ENCODE measurements at regions not wholly inside any gene's neighbourhood (a gene's known extent, or its start where the extent isn't known, plus 50 kb on each side); places are given as distances from the start of the nearest gene placed in this dataset.

- H3K9me2 ChIP-seq (replicated peaks; ENCODE audit: low read length) = no peaks in the 10 kb centered on the region
- ChIA-PET POLR2A (ENCODE audit: unreplicated experiment) (no interaction called here), CTCF (no interaction called here)
Observed at GRCh38 chr2:128404709-128405466, 86.2 kb upstream of the HS6ST1 start.

GRCh38 chr2:128405467-128405900 lies 86.8 kb upstream of the HS6ST1 start:
- CTCF ChIA-PET = no interaction called here
- H3K9me3 ChIP-seq (ENCODE audit: low read length) = no peaks in the 10 kb centered on the region
- BruUV-seq (replicated peaks) = no TSS peak
- H3K4me1 ChIP-seq (ENCODE audit: insufficient read depth, low read length) = peaks cover 10% of the 10 kb centered on the region
- no peaks in the 10 kb centered on the region for H3K36me3 ChIP-seq (ENCODE audit: low read depth, low read length)
- no peaks in the 10 kb centered on the region for H4K20me1 ChIP-seq (ENCODE audit: low read length)
- no peak for ATAC-seq
- H3K79me2 ChIP-seq (ENCODE audit: low read length) = no peaks in the 10 kb centered on the region
- no peaks in the 10 kb centered on the region for H3K9me2 ChIP-seq (replicated peaks; ENCODE audit: low read length)
- H3K4me3 ChIP-seq (ENCODE audit: low read length) = no peak overlapping the region
- POLR2A ChIA-PET (ENCODE audit: unreplicated experiment) = no interaction called here
- DNase-seq = no peak
- H3K27me3 ChIP-seq (ENCODE audit: low read length) = no peaks in the 10 kb centered on the region
- H3K4me2 ChIP-seq (ENCODE audit: low read length) = no peak overlapping the region
- no peaks in the 10 kb centered on the region for H3F3A ChIP-seq (ENCODE audit: low read length, unreplicated experiment)
- intact Hi-C loops (cut with micrococcal nuclease) = no loop called here
- H3K9ac ChIP-seq (ENCODE audit: low read length) = no peak overlapping the region
- H2AFZ ChIP-seq (ENCODE audit: low read length) = no peak overlapping the region
- TF ChIP-seq CTCF (conservative IDR thresholded peaks at IDR 0.05; ENCODE audit: low read depth, low read length) (no peak), EZH2phosphoT487 (IDR thresholded peaks at IDR 0.05; ENCODE audit: borderline replicate concordance, low read length) (no peak), EZH2 (IDR thresholded peaks at IDR 0.05; ENCODE audit: low read length, unreplicated experiment) (no peak)
- H3K27ac ChIP-seq (ENCODE audit: low read length) = no peak overlapping the region

More at GRCh38 chr2:128404709-128405466, 86.2 kb upstream of the HS6ST1 start:
- TF ChIP-seq EZH2 (IDR thresholded peaks at IDR 0.05; ENCODE audit: low read length, unreplicated experiment) = no peak
- TF ChIP-seq CTCF (conservative IDR thresholded peaks at IDR 0.05; ENCODE audit: low read depth, low read length) = no peak
- TF ChIP-seq EZH2phosphoT487 (IDR thresholded peaks at IDR 0.05; ENCODE audit: borderline replicate concordance, low read length) = no peak
- no TSS peak for BruUV-seq (replicated peaks)
- peaks cover 10% of the 10 kb centered on the region for H3K4me1 ChIP-seq (ENCODE audit: insufficient read depth, low read length)
- H3K9me3 ChIP-seq (ENCODE audit: low read length) = no peaks in the 10 kb centered on the region
- DNase-seq = no peak
- no peak overlapping the region for H2AFZ ChIP-seq (ENCODE audit: low read length)
- no peak overlapping the region for H3K4me3 ChIP-seq (ENCODE audit: low read length)
- no peaks in the 10 kb centered on the region for H3K27me3 ChIP-seq (ENCODE audit: low read length)
- no peaks in the 10 kb centered on the region for H4K20me1 ChIP-seq (ENCODE audit: low read length)
- H3F3A ChIP-seq (ENCODE audit: low read length, unreplicated experiment) = no peaks in the 10 kb centered on the region
- H3K79me2 ChIP-seq (ENCODE audit: low read length) = no peaks in the 10 kb centered on the region
- no peak overlapping the region for H3K27ac ChIP-seq (ENCODE audit: low read length)
- no peak overlapping the region for H3K4me2 ChIP-seq (ENCODE audit: low read length)
- no peak for ATAC-seq
- no peaks in the 10 kb centered on the region for H3K36me3 ChIP-seq (ENCODE audit: low read depth, low read length)
- no peak overlapping the region for H3K9ac ChIP-seq (ENCODE audit: low read length)
- intact Hi-C loops (cut with micrococcal nuclease) = no loop called here

DNA sequence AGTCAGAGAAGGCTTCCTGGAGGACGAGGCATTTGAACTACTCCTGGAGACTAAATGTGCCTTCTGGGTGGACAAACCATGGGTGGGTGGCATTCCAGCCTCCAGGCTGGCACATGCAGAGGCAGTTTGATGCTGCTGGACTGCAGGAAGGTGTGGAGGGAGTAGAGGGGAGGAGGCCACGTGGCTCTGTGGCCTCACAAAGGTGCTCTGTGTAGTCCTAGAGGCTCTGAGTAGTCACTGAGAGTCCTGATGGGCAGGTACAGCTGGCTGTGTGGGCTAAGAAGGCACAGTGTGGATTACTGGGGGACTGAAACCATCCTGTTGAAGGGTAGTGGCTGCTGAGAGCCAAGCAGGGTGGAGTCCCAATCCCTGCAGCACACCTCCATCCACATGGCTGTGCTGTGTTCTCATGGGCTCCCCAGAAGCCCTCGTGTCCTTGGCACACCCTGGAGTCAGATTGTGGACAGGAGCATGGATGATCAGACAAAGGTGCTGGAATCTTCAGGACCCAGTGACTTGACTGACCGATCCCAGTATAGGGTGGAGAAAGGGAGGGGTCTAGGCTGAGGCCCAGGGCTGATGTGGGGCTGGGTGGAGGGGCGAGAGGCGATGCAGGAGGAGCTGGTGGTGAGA lies 87.4 kb upstream of the HS6ST1 start:
- DNase-seq (no peak), ATAC-seq (no peak)
- Histone ChIP-seq H3K27me3 (ENCODE audit: low read length) (no peaks in the 10 kb centered on the region), H3K9ac (ENCODE audit: low read length) (no peak overlapping the region), H3K27ac (ENCODE audit: low read length) (no peak overlapping the region), H4K20me1 (ENCODE audit: low read length) (no peaks in the 10 kb centered on the region), H3K4me1 (ENCODE audit: insufficient read depth, low read length) (peaks cover 10% of the 10 kb centered on the region), H3K9me3 (ENCODE audit: low read length) (no peaks in the 10 kb centered on the region), H3K4me2 (ENCODE audit: low read length) (no peak overlapping the region), H3F3A (ENCODE audit: low read length, unreplicated experiment) (no peaks in the 10 kb centered on the region), H2AFZ (ENCODE audit: low read length) (no peak overlapping the region), H3K4me3 (ENCODE audit: low read length) (no peak overlapping the region), H3K36me3 (ENCODE audit: low read depth, low read length) (no peaks in the 10 kb centered on the region), H3K9me2 (replicated peaks; ENCODE audit: low read length) (no peaks in the 10 kb centered on the region), H3K79me2 (ENCODE audit: low read length) (no peaks in the 10 kb centered on the region)
- POLR2A ChIA-PET (ENCODE audit: unreplicated experiment) = no interaction called here
- CTCF ChIA-PET = no interaction called here
- TF ChIP-seq EZH2 (IDR thresholded peaks at IDR 0.05; ENCODE audit: low read length, unreplicated experiment) (no peak), EZH2phosphoT487 (IDR thresholded peaks at IDR 0.05; ENCODE audit: borderline replicate concordance, low read length) (no peak), CTCF (conservative IDR thresholded peaks at IDR 0.05; ENCODE audit: low read depth, low read length) (no peak)
- intact Hi-C loops (cut with micrococcal nuclease) = no loop called here
- BruUV-seq (replicated peaks) = no TSS peak
